GM21360 (cell line): ENCODE measurements at regions not wholly inside any gene's neighbourhood (a gene's known extent, or its start where the extent isn't known, plus 50 kb on each side); places are given as distances from the start of the nearest gene placed in this dataset.
"Not testable (repeated sequence)": the region's sequence is repeated elsewhere in the genome, so short reads cannot be mapped to it uniquely, and the experiment has no call there.

Source experiments
- ATAC-seq: cut with Tn5 transposase; IDR thresholded peaks from one replicate; pipeline ENCODE4 v1.9.1; 2021; ENCODE audit warnings: mild to moderate bottlenecking, moderate library complexity; ENCODE audit not compliant: unreplicated experiment

- no peak for ATAC-seq
These were observed 594.3 kb upstream of the NRSN1 start for GRCh38 chr6:23531666-23532065.

DNA sequence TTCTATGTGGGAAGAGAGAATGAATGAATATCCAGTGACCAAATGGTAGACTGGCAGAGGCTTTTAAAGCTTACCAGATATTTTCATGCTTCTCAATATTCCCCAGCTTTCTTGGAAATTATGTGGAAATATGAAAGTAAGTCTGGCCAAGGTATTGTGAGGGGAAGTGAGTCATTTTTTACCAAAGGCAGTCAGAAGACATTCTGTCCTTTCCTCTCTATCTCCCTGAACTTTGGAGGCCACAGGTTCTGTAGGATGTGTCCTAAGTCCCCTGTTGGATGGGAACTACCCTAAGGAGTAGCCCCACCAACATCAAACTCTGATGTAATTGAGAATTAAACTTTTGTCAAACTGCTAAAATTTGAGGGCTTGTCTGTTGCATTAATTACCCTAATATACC, 593.8 kb upstream of the NRSN1 start:
- ATAC-seq = no peak

GRCh38 chr6:23533311-23533710, 592.7 kb upstream of the NRSN1 start:
- no peak for ATAC-seq

DNA sequence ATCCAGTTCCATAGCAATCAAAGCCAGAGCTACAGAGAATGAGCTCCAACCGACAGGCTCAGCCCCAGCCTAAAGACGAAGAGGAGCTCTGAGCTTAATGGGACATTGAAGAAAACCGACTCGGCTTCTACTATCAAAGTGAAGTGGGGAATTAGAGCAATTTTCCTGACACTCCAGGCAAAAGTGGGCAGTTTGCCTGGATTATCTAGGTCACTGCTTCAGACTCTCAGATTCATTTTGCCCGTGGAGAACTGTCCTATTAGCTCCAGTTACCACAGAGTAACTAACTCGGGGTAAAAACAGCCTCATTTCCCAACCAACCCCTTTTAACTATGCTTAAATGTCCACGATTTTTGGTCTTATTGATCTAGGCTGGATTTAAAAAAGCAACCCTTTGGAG, 592.1 kb upstream of the NRSN1 start:
- ATAC-seq = no peak

DNA sequence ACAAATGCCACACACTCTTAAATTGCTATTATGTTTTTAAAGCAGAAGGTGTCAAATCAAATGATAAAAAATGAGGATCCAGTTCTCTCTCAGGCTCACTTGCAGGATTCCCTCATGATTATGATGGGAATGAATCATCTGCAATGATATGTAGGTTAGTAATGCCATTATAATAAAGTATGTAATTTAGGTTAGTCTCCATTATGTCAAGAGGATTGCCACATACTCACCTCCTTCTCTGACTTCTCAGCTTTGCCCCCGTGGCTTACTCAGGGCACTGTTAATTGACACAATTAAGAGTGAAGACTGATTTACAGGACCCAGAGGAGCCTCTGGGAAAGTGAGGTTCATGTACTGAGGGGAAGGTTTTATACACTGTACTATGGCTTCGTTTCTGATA, 591.7 kb upstream of the NRSN1 start:
- no peak for ATAC-seq

- ATAC-seq = no peak
These were observed 590.9 kb upstream of the NRSN1 start for GRCh38 chr6:23535101-23535500.

- no peak for ATAC-seq
These were observed 588.2 kb upstream of the NRSN1 start for GRCh38 chr6:23537828-23538227.

DNA sequence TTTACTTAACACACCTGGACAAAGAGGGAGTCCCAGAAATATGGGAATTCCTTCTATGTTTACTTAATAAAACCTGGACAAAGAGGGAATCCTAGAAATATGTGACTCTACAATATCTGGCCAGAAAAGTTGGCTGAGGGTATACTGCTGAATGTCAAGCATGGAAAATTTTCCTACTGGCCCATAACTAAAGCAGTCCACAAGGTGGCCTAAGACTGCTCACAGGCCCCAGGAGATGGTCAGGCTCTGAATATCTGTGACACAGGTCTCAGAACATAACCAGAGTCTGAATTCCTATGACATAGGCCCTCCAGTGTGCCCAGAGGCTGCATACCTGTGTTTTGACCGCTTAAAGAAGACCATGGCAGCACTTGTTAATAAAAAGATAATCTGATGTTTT, 578.2 kb upstream of the NRSN1 start:
- no peak for ATAC-seq

- not testable (repeated sequence) for ATAC-seq
These were observed 571.1 kb upstream of the NRSN1 start for GRCh38 chr6:23554953-23555352.

GRCh38 chr6:23559587-23560343, 566.2 kb upstream of the NRSN1 start:
- no peak for ATAC-seq

GRCh38 chr6:23561732-23562131, 564.3 kb upstream of the NRSN1 start:
- ATAC-seq = no peak

DNA sequence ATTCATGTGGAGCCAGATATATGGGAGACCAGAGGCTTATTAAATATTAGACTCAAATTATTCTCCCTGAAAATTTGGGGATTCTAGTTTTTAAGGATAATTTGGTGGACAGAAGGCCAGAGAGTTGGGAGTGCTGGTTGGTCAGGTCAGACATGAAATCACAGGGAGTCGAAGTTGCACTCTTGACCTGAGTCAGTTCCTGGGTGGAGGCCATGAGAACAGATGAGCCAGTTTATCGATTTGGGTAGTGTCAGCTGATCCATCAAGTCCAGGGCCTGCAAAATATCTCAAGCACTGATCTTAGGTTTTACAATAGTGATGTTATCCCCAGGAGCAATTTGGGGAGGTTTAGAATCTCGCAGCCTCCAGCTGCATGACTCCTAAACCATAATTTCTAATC, 563.5 kb upstream of the NRSN1 start:
- no peak for ATAC-seq

GRCh38 chr6:23563323-23563722, 562.7 kb upstream of the NRSN1 start:
- ATAC-seq = no peak

GRCh38 chr6:23566418-23566817, 559.6 kb upstream of the NRSN1 start:
- ATAC-seq = no peak

DNA sequence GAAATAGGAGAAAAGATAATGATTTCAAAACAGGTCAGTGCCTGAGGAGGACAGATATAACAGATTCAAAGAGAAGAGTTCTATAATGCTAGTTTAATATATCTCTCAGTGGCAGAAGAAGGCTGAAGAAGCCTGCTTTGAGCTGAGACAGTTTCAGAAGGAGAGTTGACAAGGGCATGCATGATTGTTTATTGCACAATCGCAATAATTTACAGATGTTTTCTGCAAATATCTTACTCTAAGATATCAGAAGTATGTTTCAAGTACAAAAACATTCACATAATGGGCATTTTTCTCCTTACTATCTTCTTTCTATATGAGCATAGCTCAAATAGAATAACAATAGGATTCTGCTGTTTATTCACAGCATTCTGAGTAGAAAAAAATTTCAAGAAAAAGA, 557.7 kb upstream of the NRSN1 start:
- ATAC-seq = no peak

DNA sequence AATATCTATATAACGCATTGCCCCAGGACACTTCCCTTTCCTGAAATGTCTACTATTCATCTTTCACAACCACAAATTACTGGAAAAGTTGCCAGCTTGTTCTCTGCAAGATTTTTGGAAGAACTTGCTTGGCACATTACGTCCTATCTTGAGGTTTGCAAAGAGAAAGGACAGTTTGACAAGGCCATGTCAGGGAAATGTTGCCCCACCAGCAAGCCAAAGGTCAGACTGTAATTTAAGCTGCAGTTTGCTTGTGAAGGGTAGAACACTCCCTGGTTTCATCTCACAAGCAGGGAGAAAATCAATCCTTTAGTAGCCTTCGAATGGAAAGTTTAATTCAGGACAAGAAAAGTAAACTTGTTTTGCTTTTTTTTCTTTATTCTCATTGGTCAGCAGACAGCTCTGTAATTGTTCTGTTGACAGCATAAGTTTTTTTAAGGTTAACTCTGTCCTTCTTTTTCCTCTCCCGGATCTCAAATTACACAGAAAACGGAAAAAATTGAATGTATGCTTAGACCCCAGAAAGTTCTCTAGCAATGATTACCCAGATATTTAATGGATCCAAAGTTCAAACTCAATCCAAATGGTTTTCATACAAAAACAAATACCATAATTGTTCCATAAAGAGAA, 541.8 kb upstream of the NRSN1 start:
- no peak for ATAC-seq

GRCh38 chr6:23587582-23587981, 538.4 kb upstream of the NRSN1 start:
- no peak for ATAC-seq

DNA sequence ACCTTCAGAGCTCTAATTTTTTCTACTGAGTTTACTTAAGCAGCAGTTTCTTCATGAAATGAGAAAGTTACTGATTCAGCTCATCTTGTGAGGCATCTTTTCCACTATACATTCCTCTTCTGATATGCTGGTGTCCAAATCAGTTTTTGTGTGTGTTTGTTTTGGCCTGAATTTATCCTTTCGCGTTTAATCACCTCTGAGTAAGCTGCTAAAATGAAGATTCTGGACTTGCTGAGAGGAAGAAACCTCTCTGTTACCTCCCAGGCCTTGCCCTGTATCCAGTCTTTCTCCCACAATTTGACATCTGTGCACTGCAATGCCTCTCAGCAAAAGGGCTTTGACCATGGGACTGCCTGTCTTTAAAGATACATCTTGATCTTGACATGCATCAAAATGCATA, 536.2 kb upstream of the NRSN1 start:
- ATAC-seq = no peak

DNA sequence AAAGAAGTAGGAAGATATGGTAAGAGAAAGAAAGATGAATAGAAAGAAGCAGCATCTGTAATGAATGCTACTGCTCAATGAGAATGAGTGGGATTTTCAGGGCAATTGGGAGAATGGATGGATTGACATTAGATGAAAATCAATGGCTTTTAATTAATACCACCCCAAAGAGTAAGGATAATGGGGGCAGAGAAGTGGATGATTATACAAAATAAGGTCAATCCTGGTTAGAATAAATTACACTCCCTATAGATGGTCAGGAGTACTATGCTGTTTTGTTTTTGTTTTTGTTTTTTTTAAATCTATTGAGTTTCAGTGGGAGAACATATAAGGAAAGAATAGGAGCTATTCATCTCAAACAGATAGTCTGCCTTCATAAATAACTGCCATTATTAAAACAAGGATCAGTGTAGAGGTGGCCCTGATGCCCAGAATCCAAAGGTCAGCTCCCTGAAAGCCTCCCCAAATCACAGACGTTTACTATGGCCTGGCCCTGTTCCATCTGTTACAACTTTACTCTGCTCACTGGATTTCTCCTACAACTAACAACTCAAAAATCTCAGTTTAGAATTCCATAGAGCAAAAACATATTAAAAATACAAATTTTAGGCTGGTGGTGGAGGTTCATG, 535.4 kb upstream of the NRSN1 start:
- no peak for ATAC-seq

- no peak for ATAC-seq
These were observed 534.3 kb upstream of the NRSN1 start for GRCh38 chr6:23591761-23592160.

GRCh38 chr6:23600118-23600517, 525.9 kb upstream of the NRSN1 start:
- ATAC-seq = no peak

DNA sequence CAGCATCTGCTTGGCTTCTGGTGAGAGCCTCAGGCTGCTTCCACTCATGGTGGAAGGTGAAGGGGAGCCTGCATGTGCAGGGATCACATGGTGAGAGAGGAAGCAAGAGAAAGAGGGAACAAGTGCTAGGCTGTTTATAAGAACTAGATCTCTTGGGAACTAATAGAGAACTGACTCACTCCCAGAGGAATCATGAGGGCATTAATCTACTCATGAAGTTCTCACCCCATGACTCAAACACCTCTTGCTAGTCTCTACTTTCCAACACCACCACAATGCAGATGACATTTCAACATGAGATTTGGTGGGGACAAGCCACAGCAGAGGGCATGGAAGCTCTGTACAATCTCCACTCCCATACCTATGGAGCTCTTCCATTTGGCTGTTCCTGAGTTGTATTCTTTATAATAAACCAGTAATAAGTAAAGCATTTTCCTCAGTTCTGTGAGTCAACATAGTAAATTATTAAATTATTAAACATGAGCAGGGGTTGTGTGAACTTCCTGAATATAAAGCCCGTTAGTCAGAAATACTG, 524.1 kb upstream of the NRSN1 start:
- no peak for ATAC-seq
